GM10266 (cell line): ENCODE measurements at regions not wholly inside any gene's neighbourhood (a gene's known extent, or its start where the extent isn't known, plus 50 kb on each side); places are given as distances from the start of the nearest gene placed in this dataset.

Source experiments
- DNase-seq: peaks from one replicate; pipeline ENCODE4 v3.0.0; 2012; ENCODE audit errors: extremely low spot score
- CTCF ChIP-seq: IDR thresholded peaks from 2 replicates; pipeline ENCODE4 v1.5.1; 2012; ENCODE audit warnings: mild to moderate bottlenecking, low read depth; ENCODE audit not compliant: control insufficient read depth, insufficient read depth; ENCODE audit errors: missing control alignments

GRCh38 chr5:143685246-143685815, 126.6 kb upstream of the HMHB1 start:
- TF ChIP-seq CTCF = peak; percentile 15
- DNase-seq = no peak

- no peak for DNase-seq
- TF ChIP-seq CTCF = no peak
Observed at GRCh38 chr5:143683459-143683858, 128.5 kb upstream of the HMHB1 start.

- DNase-seq = no peak
- TF ChIP-seq CTCF = no peak
Observed at GRCh38 chr5:143682929-143683386, 129.0 kb upstream of the HMHB1 start.

- no peak for DNase-seq
Observed at GRCh38 chr5:143682246-143682905, 129.6 kb upstream of the HMHB1 start.

GRCh38 chr5:143680672-143681259, 131.2 kb upstream of the HMHB1 start:
- DNase-seq = no peak
- no peak for TF ChIP-seq CTCF

More at GRCh38 chr5:143682246-143682905, 129.6 kb upstream of the HMHB1 start:
- TF ChIP-seq CTCF = no peak

GRCh38 chr5:143679777-143680176, 132.2 kb upstream of the HMHB1 start:
- no peak for DNase-seq
- no peak for TF ChIP-seq CTCF
